NCI-H1417 treated with DMSO at 0.1 percent for 48 hours (cell line): ENCODE measurements at regions not wholly inside any gene's neighbourhood (a gene's known extent, or its start where the extent isn't known, plus 50 kb on each side); places are given as distances from the start of the nearest gene placed in this dataset.

ENCODE experiments used
- DNase-seq: peaks from one replicate; lab custom pipeline; 2025; lab: John Stamatoyannopoulos, UW

- no peak for DNase-seq
Observed at GRCh38 chr10:78319841-78320240, 286.2 kb downstream of the RPS24 start.

GRCh38 chr10:78320506-78320905 lies 286.8 kb downstream of the RPS24 start:
- DNase-seq: no peak

GRCh38 chr10:78321000-78321399 lies 287.3 kb downstream of the RPS24 start:
- no peak for DNase-seq

- no peak for DNase-seq
Observed at GRCh38 chr10:78321500-78321899, 287.8 kb downstream of the RPS24 start.

GRCh38 chr10:78326372-78326771 lies 292.7 kb downstream of the RPS24 start:
- DNase-seq: no peak

- no peak for DNase-seq
Observed at GRCh38 chr10:78327778-78328591, 294.3 kb downstream of the RPS24 start.

- DNase-seq: no peak
Observed at GRCh38 chr10:78328592-78329404, 295.1 kb downstream of the RPS24 start.

GRCh38 chr10:78330884-78331283 lies 297.2 kb downstream of the RPS24 start:
- DNase-seq: no peak

- DNase-seq: no peak
Observed at GRCh38 chr10:78331391-78331922, 297.8 kb downstream of the RPS24 start.

GRCh38 chr10:78332012-78332411 lies 298.3 kb downstream of the RPS24 start:
- DNase-seq: no peak

- no peak for DNase-seq
Observed at GRCh38 chr10:78332657-78333056, 299.0 kb downstream of the RPS24 start.

- DNase-seq: no peak
Observed at GRCh38 chr10:78333362-78334143, 299.9 kb downstream of the RPS24 start.

- no peak for DNase-seq
Observed at GRCh38 chr10:78335371-78335690, 301.7 kb downstream of the RPS24 start.

GRCh38 chr10:78335691-78336401 lies 302.2 kb downstream of the RPS24 start:
- DNase-seq: no peak

GRCh38 chr10:78336402-78336791 lies 302.7 kb downstream of the RPS24 start:
- no peak for DNase-seq

GRCh38 chr10:78337016-78337415 lies 303.4 kb downstream of the RPS24 start:
- no peak for DNase-seq

GRCh38 chr10:78337646-78338391 lies 304.2 kb downstream of the RPS24 start:
- DNase-seq: no peak

- DNase-seq: no peak
Observed at GRCh38 chr10:78338717-78339116, 305.1 kb downstream of the RPS24 start.

- DNase-seq: no peak
Observed at GRCh38 chr10:78339251-78339650, 305.6 kb downstream of the RPS24 start.

- no peak for DNase-seq
Observed at GRCh38 chr10:78341953-78342614, 308.4 kb downstream of the RPS24 start.
